ENCODE measurements at regions not wholly inside any gene's neighbourhood (a gene's known extent, or its start where the extent isn't known, plus 50 kb on each side); places are given as distances from the start of the nearest gene placed in this dataset.

GRCh38 chr6:145247692-145248419, 487.5 kb downstream of the EPM2A start:
- TF ChIP-seq CTCF (IDR thresholded peaks at IDR 0.05; ENCODE audit: control extremely low read depth in 1 of 3, insufficient read depth in 1 of 3, low read depth in 1 of 3, low read length in 3 of 3): no peak
- TF ChIP-seq YY1 (IDR thresholded peaks at IDR 0.05; ENCODE audit: low read depth, low read length): no peak
- no peak for TF ChIP-seq CHD1 (IDR thresholded peaks at IDR 0.05; ENCODE audit: low read depth, low read length)
- TF ChIP-seq EZH2 (IDR thresholded peaks at IDR 0.05; ENCODE audit: low read depth, low read length, severe bottlenecking): no peak
- TF ChIP-seq EP300 (IDR thresholded peaks at IDR 0.05; ENCODE audit: borderline replicate concordance in 1 of 2, low read depth in 2 of 2, low read length in 2 of 2): no peak
- TF ChIP-seq POLR2A (IDR thresholded peaks at IDR 0.05; ENCODE audit: control extremely low read depth in 1 of 2, low read depth in 2 of 2, low read length in 2 of 2): no peak
- no peak for TF ChIP-seq FOSL1 (IDR thresholded peaks at IDR 0.05; ENCODE audit: insufficient read depth, low read depth, low read length)
- no peak for TF ChIP-seq NANOG (IDR thresholded peaks at IDR 0.05; ENCODE audit: insufficient read depth, low read depth, low read length, poor library complexity, severe bottlenecking)
- no peak for TF ChIP-seq ATF3 (IDR thresholded peaks at IDR 0.05; ENCODE audit: insufficient read depth, low read depth, low read length)

All from H1 (cell line).